K562 (cell line): ENCODE measurements at regions not wholly inside any gene's neighbourhood (a gene's known extent, or its start where the extent isn't known, plus 50 kb on each side); places are given as distances from the start of the nearest gene placed in this dataset.

Source experiments
- ATAC-seq: fragments of 200-7000 bp; cut with Tn5 transposase; 3 replicates; pipeline ENCODE4 v1.9.1; 2020; ENCODE audit warnings: moderate library complexity
- BruUV-seq: library from RNA; stranded (reverse); fragments of 400-500 nt; replicated peaks from 2 replicates; lab custom pipeline; 2021; lab: Mats Ljungman, UMichigan
- CTCF ChIA-PET: fragments of 300-600 bp; formaldehyde crosslinking; extraction: SDS; loops from one replicate; lab custom pipeline; 2021; ENCODE audit warnings: low intra/inter-chr PET ratio; lab: Yijun Ruan, JAX
- POLR2A ChIA-PET: fragments of 300-600, 350-650 bp; sonication (Branson Sonifier 250); formaldehyde crosslinking; extraction: SDS; loops from one replicate; lab custom pipeline; 2021; ENCODE audit warnings: antibody characterized with exemption, inconsistent platforms; lab: Yijun Ruan, JAX
- DNase-seq, 4 experiments: peaks; one replicate each; pipeline versions ENCODE4 v3.0.0 to v3.0.0-alpha.2; 2011 to 2018; ENCODE audit warnings: low spot score in 3 of 4, mixed read lengths in 3 of 4; ENCODE audit errors: extremely low read depth in 1 of 4
- FAIRE-seq: peaks from 2 replicates; lab custom pipeline; 2011; peaks lifted over from hg19 to GRCh38; lab: Jason Lieb, UNC
- H2AFZ ChIP-seq: 2 replicates; pipeline ENCODE4 v1.6.0; 2011; ENCODE audit warnings: low read depth, low read length, control low read depth, inconsistent platforms
- H3K27ac ChIP-seq: fragments of 200-600 bp; 3 replicates; pipeline ENCODE4 v1.8.0; 2011; ENCODE audit warnings: low read depth, mild to moderate bottlenecking, control low read depth, inconsistent platforms, low read length, moderate library complexity, mixed read lengths; ENCODE audit errors: extremely low read depth
- H3K27me3 ChIP-seq, 2 experiments: fragments of 300-600 bp in 1 of 2; 2 replicates in 1 of 2; 3 replicates in 1 of 2; pipeline versions ENCODE4 v1.6.0 to v1.8.0; 2011; ENCODE audit warnings: inconsistent platforms in 2 of 2, low read length in 2 of 2, mild to moderate bottlenecking in 1 of 2, mixed read lengths in 1 of 2, moderate library complexity in 1 of 2; ENCODE audit not compliant: control insufficient read depth in 2 of 2, insufficient read depth in 2 of 2
- H3K36me3 ChIP-seq: fragments of 300-600 bp; 3 replicates; pipeline ENCODE4 v1.8.0; 2011; ENCODE audit warnings: mild to moderate bottlenecking, low read length, inconsistent platforms; ENCODE audit not compliant: control insufficient read depth, insufficient read depth
- H3K4me1 ChIP-seq, 2 experiments: fragments of 200-600 bp in 1 of 2; replicated peaks in 1 of 2; 2 replicates in 1 of 2; 3 replicates in 1 of 2; pipeline versions ENCODE4 v1.5.1 to v1.8.0; 2011; ENCODE audit warnings: inconsistent platforms in 2 of 2, low read length in 2 of 2, mild to moderate bottlenecking in 1 of 2, mixed read lengths in 1 of 2, moderate library complexity in 1 of 2; ENCODE audit not compliant: control insufficient read depth in 2 of 2, insufficient read depth in 2 of 2
- H3K4me2 ChIP-seq: 2 replicates; pipeline ENCODE4 v1.6.1; 2011; ENCODE audit warnings: low read length, control low read depth, inconsistent platforms, mixed read lengths; ENCODE audit not compliant: insufficient read depth
- H3K4me3 ChIP-seq: fragments of 200-600 bp; sonication (generic), shearing (Covaris generic); 2 replicates; pipeline ENCODE4 v1.5.1; 2016; ENCODE audit warnings: control low read depth, inconsistent platforms
- H3K79me2 ChIP-seq: fragments of 200-600 bp; 3 replicates; pipeline ENCODE4 v1.8.0; 2011; ENCODE audit warnings: low read length, inconsistent platforms; ENCODE audit not compliant: control insufficient read depth, insufficient read depth
- H3K9ac ChIP-seq, 2 experiments: 2 replicates each; pipeline versions ENCODE4 v1.6.0 to v1.6.1; 2011; ENCODE audit warnings: low read depth in 2 of 2, low read length in 2 of 2, control low read depth in 1 of 2, inconsistent platforms in 1 of 2, mild to moderate bottlenecking in 1 of 2, mixed read lengths in 1 of 2; ENCODE audit not compliant: insufficient read depth in 1 of 2
- H3K9me1 ChIP-seq: one replicate; pipeline ENCODE4 v1.6.0; 2011; ENCODE audit warnings: inconsistent platforms, mild to moderate bottlenecking, low read length, moderate library complexity; ENCODE audit not compliant: control insufficient read depth, insufficient read depth
- H3K9me3 ChIP-seq: replicated peaks from 2 replicates; pipeline ENCODE4 v1.5.1; 2011; ENCODE audit warnings: low read depth, low read length, inconsistent platforms; ENCODE audit not compliant: control insufficient read depth, insufficient read depth
- H4K20me1 ChIP-seq: replicated peaks from 2 replicates; pipeline ENCODE4 v1.6.1; 2011; ENCODE audit warnings: low read length, inconsistent platforms, mixed read lengths; ENCODE audit not compliant: control insufficient read depth, insufficient read depth
- BCL6 ChIP-seq: fragments of 250-450 bp; sonication (Bioruptor Pico); IDR thresholded peaks from 2 replicates; pipeline ENCODE4 v1.4.0; 2020
- CREBBP ChIP-seq: IDR thresholded peaks from one replicate; pipeline ENCODE4 v1.6.1; 2012; ENCODE audit warnings: low read depth, mild to moderate bottlenecking, control low read depth, inconsistent platforms, low read length
- FOXM1 ChIP-seq, 2 experiments: fragments of 450-650 bp in 1 of 2; sonication (generic) in 1 of 2; formaldehyde crosslinking in 1 of 2; IDR thresholded peaks; 2 replicates each; pipeline versions ENCODE4 v1.6.1 to v1.9.0; 2017 to 2022; ENCODE audit warnings: low read depth in 2 of 2, mild to moderate bottlenecking in 2 of 2, missing genetic modification reagents in 1 of 2, moderate library complexity in 1 of 2
- GTF2E2 ChIP-seq: fragments of 200-800 bp; sonication (Bioruptor generic); IDR thresholded peaks from 2 replicates; pipeline ENCODE4 v1.6.1; 2016; ENCODE audit warnings: missing genetic modification characterization, missing compliant biosample characterization
- KLF10 ChIP-seq: fragments of 250-450 bp; sonication (Bioruptor Pico); IDR thresholded peaks from 2 replicates; pipeline ENCODE4 v1.6.1; 2021; ENCODE audit warnings: matching md5 sums
- MEF2D ChIP-seq: conservative IDR thresholded peaks from 2 replicates; pipeline ENCODE4 v1.6.1; 2016; ENCODE audit warnings: low read depth, missing genetic modification characterization, missing compliant biosample characterization
- MYC ChIP-seq, 2 experiments: fragments of 250-450 bp in 1 of 2; sonication (Bioruptor Pico) in 1 of 2; IDR thresholded peaks; 2 replicates each; pipeline versions ENCODE4 v1.5.1 to v1.6.1; 2012 to 2021; ENCODE audit warnings: low read depth in 2 of 2, borderline replicate concordance in 1 of 2, improper control_type of control experiment in 1 of 2, low read length in 1 of 2, mild to moderate bottlenecking in 1 of 2, moderate library complexity in 1 of 2
- RAD51 ChIP-seq: fragments of 450-650 bp; IDR thresholded peaks from 2 replicates; pipeline ENCODE4 v1.7.1; 2016; ENCODE audit warnings: low read depth, mild to moderate bottlenecking, borderline replicate concordance
- RBM15 ChIP-seq: fragments of 200-400 bp; formaldehyde crosslinking; IDR thresholded peaks from 2 replicates; pipeline ENCODE4 v1.6.1; 2018; ENCODE audit warnings: mild to moderate bottlenecking, low read length, moderate library complexity; ENCODE audit not compliant: insufficient read depth
- SETDB1 ChIP-seq: IDR thresholded peaks from one replicate; pipeline ENCODE4 v1.6.1; 2012; ENCODE audit warnings: low read length, control low read depth, inconsistent platforms
- SMAD4 ChIP-seq: fragments of 250-450 bp; sonication (Bioruptor Pico); conservative IDR thresholded peaks from 2 replicates; pipeline ENCODE4 v1.8.0; 2021; ENCODE audit warnings: inconsistent platforms, mild to moderate bottlenecking, moderate library complexity
- SMARCC2 ChIP-seq: fragments of 450-650 bp; IDR thresholded peaks from 2 replicates; pipeline ENCODE4 v1.6.1; 2017; ENCODE audit warnings: antibody characterized with exemption, moderate library complexity, mild to moderate bottlenecking, low read depth
- TCF7 ChIP-seq: sonication (generic); IDR thresholded peaks from 2 replicates; pipeline ENCODE4 v1.6.1; 2016; ENCODE audit warnings: antibody characterized with exemption, borderline replicate concordance
- TFAM ChIP-seq: fragments of 250-450 bp; sonication (Bioruptor Pico); conservative IDR thresholded peaks from 2 replicates; pipeline ENCODE4 v1.5.0; 2021; ENCODE audit warnings: mild to moderate bottlenecking, moderate library complexity
- TFE3 ChIP-seq: fragments of 450-650 bp; formaldehyde crosslinking; IDR thresholded peaks from 2 replicates; pipeline ENCODE4 v1.4.0; 2020; ENCODE audit warnings: mild to moderate bottlenecking, mixed read lengths
- WGBS: fragments of 100-300 bp; shearing (Covaris generic); methylation state at CpG from one replicate; pipeline ENCODE4 v1.1.6; 2016; ENCODE audit warnings: low coverage, mixed read lengths; ENCODE audit not compliant: insufficient coverage; ENCODE audit errors: missing lambda C conversion rate; 5-methylcytosine and 5-hydroxymethylcytosine counted together
- in situ Hi-C: fragments of 300-500 bp; cut with MboI; formaldehyde crosslinking; loops from 4 replicates; pipeline ENCODE4 v1.15.0; 2018; ENCODE audit warnings: inconsistent platforms, mixed read lengths
- intact Hi-C: fragments of 100-400 bp; cut with micrococcal nuclease; formaldehyde crosslinking; loops from 2 replicates; pipeline ENCODE4 v1.14.2; 2022
- TF ChIP-seq, protein P1 (sequence below): fragments of 250-450 bp; sonication (Bioruptor Pico); IDR thresholded peaks from 2 replicates; pipeline ENCODE4 v1.8.0; 2021; ENCODE audit warnings: moderate library complexity, mild to moderate bottlenecking, inconsistent platforms

DNA sequence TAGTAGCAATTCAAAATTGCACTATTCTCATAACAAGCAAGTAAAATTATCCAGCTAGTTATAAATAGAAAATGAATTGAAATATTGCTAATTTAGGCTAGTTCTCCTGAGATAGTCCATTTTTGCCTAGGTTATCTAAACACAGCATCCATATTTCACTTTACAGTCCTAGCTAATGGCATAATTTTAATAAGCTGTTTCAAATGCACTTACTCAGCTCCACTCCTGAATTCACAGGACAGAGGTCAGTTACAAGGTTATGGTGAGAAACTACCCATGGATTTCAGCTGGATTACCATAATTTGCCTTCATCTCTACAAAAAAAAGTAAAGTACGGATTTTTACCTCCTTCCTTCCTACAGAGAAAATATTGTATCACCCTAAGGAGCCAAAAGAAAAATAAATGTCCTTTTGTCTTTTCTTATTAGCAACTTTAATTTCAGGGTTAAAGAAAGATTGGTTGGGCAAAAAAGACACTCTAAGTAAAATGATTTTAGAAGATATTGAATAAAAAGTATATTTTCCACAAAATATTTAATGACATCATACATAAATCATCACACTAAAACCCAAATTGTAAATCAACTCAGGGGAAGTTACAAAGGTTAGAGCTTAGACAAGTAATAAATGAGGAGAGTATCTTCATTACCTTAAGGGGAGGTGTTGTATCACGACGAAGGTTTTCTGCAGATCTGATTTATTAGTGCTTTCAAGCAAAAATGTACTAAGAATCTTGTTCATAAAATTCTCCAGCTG is 377.4 kb downstream of the C12orf50 start (continued):
- TF ChIP-seq FOXM1 (IDR thresholded peaks at IDR 0.05; ENCODE audit: low read depth) (no peak), FOXM1 (CRISPR knock-in tag; IDR thresholded peaks at IDR 0.05; ENCODE audit: low read depth) (no peak), MYC (IDR thresholded peaks at IDR 0.05; ENCODE audit: low read depth, low read length) (no peak), MYC (CRISPR knock-in tag; IDR thresholded peaks at IDR 0.05; ENCODE audit: borderline replicate concordance, low read depth) (no peak), BCL6 (CRISPR knock-in tag) (no peak), SETDB1 (no peak)
- TF ChIP-seq, all 486 proteins: peak for 0

DNA sequence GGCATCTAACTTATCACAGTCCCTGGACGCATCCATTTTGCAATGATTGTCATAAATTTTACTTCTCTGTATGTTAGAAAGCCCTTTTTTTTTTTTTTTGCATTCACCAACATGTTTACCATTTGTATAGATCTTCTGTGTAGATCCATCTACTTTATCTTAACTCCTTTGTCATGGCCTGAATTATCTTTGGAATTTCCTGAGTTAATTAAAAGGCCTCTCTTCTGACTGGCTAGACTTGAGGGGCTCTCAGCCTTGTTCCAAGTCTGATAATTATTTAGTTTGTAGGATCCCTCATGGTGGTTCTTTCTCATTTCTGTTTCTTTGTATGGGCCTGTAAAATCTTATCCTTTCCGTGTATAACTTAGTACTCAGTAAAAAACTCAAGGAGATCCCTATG is 387.0 kb downstream of the C12orf50 start:
- 0% methylated on average over 2 of the region's 2 CpGs for WGBS
- no peak for DNase-seq
- in situ Hi-C loops = no loop called here
- TF ChIP-seq TFE3 (no peak), RAD51 (no peak), SMAD4 (CRISPR knock-in tag) (no peak), SMARCC2 (no peak), RBM15 (no peak), GTF2E2 (tag) (no peak), TFAM (CRISPR knock-in tag) (no peak), MEF2D (tag) (no peak), KLF10 (CRISPR knock-in tag) (no peak), TCF7 (no peak), CREBBP (no peak)
- TF ChIP-seq, protein P1, sequence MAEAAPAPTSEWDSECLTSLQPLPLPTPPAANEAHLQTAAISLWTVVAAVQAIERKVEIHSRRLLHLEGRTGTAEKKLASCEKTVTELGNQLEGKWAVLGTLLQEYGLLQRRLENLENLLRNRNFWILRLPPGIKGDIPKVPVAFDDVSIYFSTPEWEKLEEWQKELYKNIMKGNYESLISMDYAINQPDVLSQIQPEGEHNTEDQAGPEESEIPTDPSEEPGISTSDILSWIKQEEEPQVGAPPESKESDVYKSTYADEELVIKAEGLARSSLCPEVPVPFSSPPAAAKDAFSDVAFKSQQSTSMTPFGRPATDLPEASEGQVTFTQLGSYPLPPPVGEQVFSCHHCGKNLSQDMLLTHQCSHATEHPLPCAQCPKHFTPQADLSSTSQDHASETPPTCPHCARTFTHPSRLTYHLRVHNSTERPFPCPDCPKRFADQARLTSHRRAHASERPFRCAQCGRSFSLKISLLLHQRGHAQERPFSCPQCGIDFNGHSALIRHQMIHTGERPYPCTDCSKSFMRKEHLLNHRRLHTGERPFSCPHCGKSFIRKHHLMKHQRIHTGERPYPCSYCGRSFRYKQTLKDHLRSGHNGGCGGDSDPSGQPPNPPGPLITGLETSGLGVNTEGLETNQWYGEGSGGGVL (CRISPR knock-in tag) = no peak

More for the DNA sequence above, 387.0 kb downstream of the C12orf50 start:
- Histone ChIP-seq H3K9me3 (no peaks in the 10 kb centered on the region), H3K9ac (no peak overlapping the region), H4K20me1 (no peaks in the 10 kb centered on the region), H3K36me3 (no peaks in the 10 kb centered on the region), H2AFZ (no peak overlapping the region), H3K79me2 (no peaks in the 10 kb centered on the region), H3K27me3 (no peaks in the 10 kb centered on the region), H3K9me1 (no peaks in the 10 kb centered on the region), H3K27ac (no peak overlapping the region), H3K4me2 (no peak overlapping the region), H3K4me1 (no peaks in the 10 kb centered on the region), H3K4me3 (no peak overlapping the region)
- intact Hi-C loops = no loop called here
- ChIA-PET POLR2A (no interaction called here), CTCF (no interaction called here)
- no TSS peak for BruUV-seq
- FAIRE-seq (no peak), ATAC-seq (no peak)
